ENCODE measurements at regions not wholly inside any gene's neighbourhood (a gene's known extent, or its start where the extent isn't known, plus 50 kb on each side); places are given as distances from the start of the nearest gene placed in this dataset.

DNA sequence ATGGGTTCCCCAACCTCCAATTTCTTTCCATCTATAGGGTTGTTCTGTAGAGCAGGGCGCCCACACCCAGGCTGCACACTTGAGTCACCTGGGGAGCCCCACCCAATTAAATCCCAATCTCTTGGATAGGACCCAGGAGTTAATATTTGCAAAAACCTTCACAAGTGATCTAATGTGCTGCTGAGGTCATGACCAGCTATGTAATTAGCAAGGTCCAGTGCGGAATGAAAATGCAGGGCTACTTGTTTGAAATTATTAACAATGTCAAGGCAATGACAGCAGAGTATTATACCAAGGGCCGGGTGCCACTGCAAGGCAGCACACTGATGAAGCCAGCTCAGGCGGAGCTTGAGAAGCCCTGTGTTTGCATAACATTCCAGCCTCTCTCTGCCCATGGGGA, 302.7 kb downstream of the MAF start:
- POLR2A ChIA-PET (ENCODE audit: partially characterized antibody), result interaction anchor here (0.8 to 1.2 kb wide), 2 partner anchors 11 to 31 kb away, joined by 3 to 4 read pairs; no protein-coding TSS in a partner anchor
- Histone ChIP-seq H3K18ac (ENCODE audit: extremely low read depth, low read length) (peak overlapping the region; percentile 100; the same call in 1 of the 2 replicates), H3K23me2 (ENCODE audit: low read depth, low read length) (no peaks in the 10 kb centered on the region), H4K8ac (ENCODE audit: extremely low read depth, insufficient read depth, low read length) (no peak overlapping the region), H2BK20ac (ENCODE audit: low read length) (peak overlapping the region; percentile 99), H3K27ac (ENCODE audit: low read depth, low read length) (no peak overlapping the region), H3K56ac (replicated peaks; ENCODE audit: insufficient read length, low read depth, low read length) (no peak overlapping the region), H2AK5ac (ENCODE audit: low read depth, low read length) (peak overlapping the region; percentile 87; the same call in 1 of the 2 replicates), H3K23ac (ENCODE audit: insufficient read length) (no peak overlapping the region), H3K36me3 (ENCODE audit: control insufficient read depth in 2 of 4, insufficient read depth in 4 of 4, low read length in 3 of 4) (no peaks in the 10 kb centered on the region), H4K20me1 (replicated peaks in 1 of 2; ENCODE audit: control insufficient read depth in 1 of 2, insufficient read depth in 2 of 2, low read length in 2 of 2) (no peaks in the 10 kb centered on the region), H3K4me3 (ENCODE audit: extremely low read depth in 1 of 4, insufficient read depth in 2 of 4, low read depth in 3 of 4, low read length in 4 of 4) (no peak overlapping the region), H2BK12ac (ENCODE audit: low read depth, low read length) (peak overlapping the region; percentile 99), H2BK120ac (replicated peaks; ENCODE audit: low read depth, low read length) (no peak overlapping the region), H2BK5ac (ENCODE audit: low read depth, low read length) (peak overlapping the region; percentile 99), H3K4ac (replicated peaks; ENCODE audit: insufficient read length, low read depth, low read length) (no peak overlapping the region), H3K79me2 (ENCODE audit: control insufficient read depth in 1 of 2, insufficient read depth in 2 of 2, low read length in 2 of 2) (no peaks in the 10 kb centered on the region), H3K14ac (ENCODE audit: insufficient read length) (no peak overlapping the region), H3K4me1 (replicated peaks in 1 of 4; ENCODE audit: control insufficient read depth in 3 of 4, insufficient read depth in 4 of 4, low read length in 3 of 4) (peaks cover 12 to 28% (median 20%) of the 10 kb centered on the region in 4 experiments), H2AFZ (ENCODE audit: low read length) (no peak overlapping the region), H3K9ac (replicated peaks in 1 of 4; ENCODE audit: extremely low read depth in 1 of 4, low read depth in 3 of 4, low read length in 3 of 4) (0 out of 7 replicates have a peak overlapping the region, but pooled peaks of 1 of the 4 experiments have one; percentile 38), H3K79me1 (ENCODE audit: low read depth, low read length) (no peaks in the 10 kb centered on the region), H4K5ac (ENCODE audit: insufficient read length, low read depth, low read length) (no peak overlapping the region), H3K27me3 (replicated peaks in 1 of 4; ENCODE audit: control insufficient read depth in 3 of 4, extremely low read depth in 1 of 4, insufficient read depth in 3 of 4, low read length in 3 of 4) (peaks cover 0 to 2% (median 0%) of the 10 kb centered on the region in 4 experiments; a peak in 1 of 7 replicates), H3K4me2 (ENCODE audit: insufficient read depth in 1 of 2, low read depth in 2 of 2, low read length in 2 of 2) (0 out of 4 replicates have a peak overlapping the region, but pooled peaks of 1 of the 2 experiments have one; percentile 55), H4K91ac (replicated peaks; ENCODE audit: insufficient read length, low read length) (peak overlapping the region; percentile 99), H2BK15ac (ENCODE audit: low read length) (no peak overlapping the region), H3K9me3 (ENCODE audit: insufficient read depth in 2 of 2, low read depth in 1 of 2, low read length in 1 of 2) (no peaks in the 10 kb centered on the region)
- WGBS, 2 experiments (ENCODE audit: extremely low coverage in 1 of 2, insufficient coverage in 1 of 2, insufficient read length in 1 of 2, insufficient replicate concordance in 2 of 2, low coverage in 1 of 2, low lambda C conversion rate in 2 of 2, missing lambda C conversion rate in 1 of 2), result 84% methylated on average over 4 of the region's 4 CpGs; no CpG with 5 or more reads in 1 of the 2 experiments
- CTCF ChIA-PET (ENCODE audit: partially characterized antibody), result interaction anchor here (0.8 to 3.0 kb wide), 3 partner anchors 32 to 303 kb away, joined by 3 to 8 read pairs (median 3); partner anchors contain the start of gene MAF
- FAIRE-seq (no peak), DNase-seq (ENCODE audit: low read depth in 1 of 2, low spot score in 2 of 2) (no peak)
- TF ChIP-seq NRF1 (IDR thresholded peaks at IDR 0.05; ENCODE audit: low read depth, low read length) (no peak), RXRA (IDR thresholded peaks at IDR 0.05; ENCODE audit: insufficient read depth, low read depth, low read length) (no peak), PHF8 (conservative IDR thresholded peaks at IDR 0.05; ENCODE audit: low read depth, low read length) (no peak), HDAC6 (IDR thresholded peaks at IDR 0.05; ENCODE audit: low read depth, low read length) (no peak), SUZ12 (IDR thresholded peaks at IDR 0.05; ENCODE audit: low read length) (no peak), RAD21 (IDR thresholded peaks at IDR 0.05 in 1 of 2, conservative IDR thresholded peaks at IDR 0.05 in 1 of 2; ENCODE audit: low read depth in 2 of 2, low read length in 2 of 2) (no peak), EP300 (IDR thresholded peaks at IDR 0.05; ENCODE audit: borderline replicate concordance in 1 of 2, low read depth in 2 of 2, low read length in 2 of 2) (no peak)
- TF ChIP-seq, protein P1, sequence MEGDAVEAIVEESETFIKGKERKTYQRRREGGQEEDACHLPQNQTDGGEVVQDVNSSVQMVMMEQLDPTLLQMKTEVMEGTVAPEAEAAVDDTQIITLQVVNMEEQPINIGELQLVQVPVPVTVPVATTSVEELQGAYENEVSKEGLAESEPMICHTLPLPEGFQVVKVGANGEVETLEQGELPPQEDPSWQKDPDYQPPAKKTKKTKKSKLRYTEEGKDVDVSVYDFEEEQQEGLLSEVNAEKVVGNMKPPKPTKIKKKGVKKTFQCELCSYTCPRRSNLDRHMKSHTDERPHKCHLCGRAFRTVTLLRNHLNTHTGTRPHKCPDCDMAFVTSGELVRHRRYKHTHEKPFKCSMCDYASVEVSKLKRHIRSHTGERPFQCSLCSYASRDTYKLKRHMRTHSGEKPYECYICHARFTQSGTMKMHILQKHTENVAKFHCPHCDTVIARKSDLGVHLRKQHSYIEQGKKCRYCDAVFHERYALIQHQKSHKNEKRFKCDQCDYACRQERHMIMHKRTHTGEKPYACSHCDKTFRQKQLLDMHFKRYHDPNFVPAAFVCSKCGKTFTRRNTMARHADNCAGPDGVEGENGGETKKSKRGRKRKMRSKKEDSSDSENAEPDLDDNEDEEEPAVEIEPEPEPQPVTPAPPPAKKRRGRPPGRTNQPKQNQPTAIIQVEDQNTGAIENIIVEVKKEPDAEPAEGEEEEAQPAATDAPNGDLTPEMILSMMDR (IDR thresholded peaks at IDR 0.05; ENCODE audit: control extremely low read depth in 1 of 3, insufficient read depth in 1 of 3, low read depth in 1 of 3, low read length in 3 of 3), result no peak
- TF ChIP-seq, protein P2, sequence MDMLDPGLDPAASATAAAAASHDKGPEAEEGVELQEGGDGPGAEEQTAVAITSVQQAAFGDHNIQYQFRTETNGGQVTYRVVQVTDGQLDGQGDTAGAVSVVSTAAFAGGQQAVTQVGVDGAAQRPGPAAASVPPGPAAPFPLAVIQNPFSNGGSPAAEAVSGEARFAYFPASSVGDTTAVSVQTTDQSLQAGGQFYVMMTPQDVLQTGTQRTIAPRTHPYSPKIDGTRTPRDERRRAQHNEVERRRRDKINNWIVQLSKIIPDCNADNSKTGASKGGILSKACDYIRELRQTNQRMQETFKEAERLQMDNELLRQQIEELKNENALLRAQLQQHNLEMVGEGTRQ (IDR thresholded peaks at IDR 0.05; ENCODE audit: low read length), result no peak

Measured in H1 (cell line).